CD14-positive monocyte (primary cell): ENCODE measurements at regions not wholly inside any gene's neighbourhood (a gene's known extent, or its start where the extent isn't known, plus 50 kb on each side); places are given as distances from the start of the nearest gene placed in this dataset.

Experiments
- DNase-seq, 3 donors: peaks; one replicate each; pipeline ENCODE4 v3.0.0-alpha.2; 2011 to 2022
- H2AFZ ChIP-seq: 2 replicates; pipeline ENCODE4 v1.6.0; 2012; ENCODE audit warnings: mild to moderate bottlenecking, low read depth, low read length, inconsistent platforms; ENCODE audit not compliant: insufficient read depth, poor library complexity, severe bottlenecking
- H3K27ac ChIP-seq, 2 donors: 1 replicate in 1 of 2; 2 replicates in 1 of 2; pipeline ENCODE4 v1.5.1; 2012 to 2013; ENCODE audit warnings: low read length in 2 of 2, control low read depth in 1 of 2, inconsistent platforms in 1 of 2, low read depth in 1 of 2, mild to moderate bottlenecking in 1 of 2
- H3K27me3 ChIP-seq, 2 donors: one replicate each; pipeline versions ENCODE4 v1.6.0 to v1.6.1; 2011 to 2013; ENCODE audit warnings: low read length in 2 of 2; ENCODE audit not compliant: control insufficient read depth in 2 of 2, insufficient read depth in 2 of 2
- H3K36me3 ChIP-seq, 2 donors: replicated peaks in 1 of 2; 1 replicate in 1 of 2; 2 replicates in 1 of 2; pipeline versions ENCODE4 v1.5.1 to v1.6.1; 2012 to 2013; ENCODE audit warnings: low read length in 2 of 2, control low read depth in 1 of 2, inconsistent platforms in 1 of 2, mild to moderate bottlenecking in 1 of 2; ENCODE audit not compliant: insufficient read depth in 2 of 2, control insufficient read depth in 1 of 2
- H3K4me1 ChIP-seq, 2 donors: 1 replicate in 1 of 2; 2 replicates in 1 of 2; pipeline versions ENCODE4 v1.5.1 to v1.6.1; 2012 to 2013; ENCODE audit warnings: low read length in 2 of 2, control low read depth in 1 of 2, inconsistent platforms in 1 of 2, mild to moderate bottlenecking in 1 of 2, moderate library complexity in 1 of 2; ENCODE audit not compliant: insufficient read depth in 2 of 2, control insufficient read depth in 1 of 2
- H3K4me2 ChIP-seq: replicated peaks from 2 replicates; pipeline ENCODE3; 2012; ENCODE audit warnings: low read length, moderate library complexity, mild to moderate bottlenecking; ENCODE audit not compliant: poor library complexity, severe bottlenecking; ENCODE audit errors: extremely low read depth
- H3K4me3 ChIP-seq, 3 experiments: fragments of 200-600 bp in 1 of 3; sonication (generic) in 1 of 3; replicated peaks in 1 of 3; 1 replicate in 2 of 3; 2 replicates in 1 of 3; pipeline ENCODE4 v1.5.1; 2011 to 2013; ENCODE audit warnings: low read length in 3 of 3, mild to moderate bottlenecking in 3 of 3, control low read depth in 2 of 3, low read depth in 2 of 3, inconsistent platforms in 1 of 3, moderate library complexity in 1 of 3
- H3K79me2 ChIP-seq: 2 replicates; pipeline ENCODE4 v1.6.0; 2012; ENCODE audit warnings: mild to moderate bottlenecking, control low read depth, inconsistent platforms, low read length, moderate library complexity; ENCODE audit not compliant: insufficient read depth
- H3K9ac ChIP-seq: 2 replicates; pipeline ENCODE4 v1.6.0; 2017; ENCODE audit warnings: low read length, mild to moderate bottlenecking; ENCODE audit not compliant: insufficient read depth, poor library complexity, severe bottlenecking
- H3K9me3 ChIP-seq, 2 donors: replicated peaks in 1 of 2; 1 replicate in 1 of 2; 2 replicates in 1 of 2; pipeline versions ENCODE4 v1.5.1 to v1.6.1; 2012 to 2013; ENCODE audit warnings: low read length in 2 of 2, control low read depth in 1 of 2; ENCODE audit not compliant: control insufficient read depth in 1 of 2, insufficient read depth in 1 of 2
- H4K20me1 ChIP-seq: 2 replicates; pipeline ENCODE4 v1.6.0; 2012; ENCODE audit warnings: mild to moderate bottlenecking, low read length, control low read depth, moderate library complexity; ENCODE audit not compliant: insufficient read depth
- H3K27ac Mint-ChIP-seq, 7 donors: one replicate each; pipeline ENCODE4 v1.8.0; 2020; ENCODE audit warnings: mild to moderate bottlenecking in 7 of 7, mixed read lengths in 7 of 7, moderate library complexity in 6 of 7, inconsistent platforms in 2 of 7
- H3K27me3 Mint-ChIP-seq, 3 donors: one replicate each; pipeline ENCODE4 v1.8.0; 2021 to 2022; ENCODE audit warnings: low read depth in 3 of 3, mild to moderate bottlenecking in 3 of 3, mixed read lengths in 3 of 3, moderate library complexity in 3 of 3, inconsistent platforms in 1 of 3
- H3K36me3 Mint-ChIP-seq, 2 donors: one replicate each; pipeline ENCODE4 v1.8.0; 2020; ENCODE audit warnings: mixed read lengths in 2 of 2, inconsistent platforms in 1 of 2, mild to moderate bottlenecking in 1 of 2
- H3K4me1 Mint-ChIP-seq: one replicate; pipeline ENCODE4 v1.8.0; 2020; ENCODE audit warnings: mild to moderate bottlenecking, mixed read lengths
- H3K4me3 Mint-ChIP-seq, 2 donors: one replicate each; pipeline ENCODE4 v1.8.0; 2020; ENCODE audit warnings: mild to moderate bottlenecking in 2 of 2, mixed read lengths in 2 of 2, moderate library complexity in 1 of 2
- H3K9me3 Mint-ChIP-seq, 7 donors: one replicate each; pipeline ENCODE4 v1.8.0; 2020 to 2022; ENCODE audit warnings: mixed read lengths in 7 of 7, mild to moderate bottlenecking in 6 of 7, moderate library complexity in 6 of 7, inconsistent platforms in 2 of 7
- CTCF ChIP-seq: fragments of 200-600 bp; IDR thresholded peaks from one replicate; pipeline ENCODE4 v1.8.0; 2022; ENCODE audit warnings: antibody characterized with exemption, mild to moderate bottlenecking
- WGBS: methylation state at CpG from one replicate; pipeline ENCODE4 v1.1.5; 2013; ENCODE audit warnings: missing lambda C conversion rate; ENCODE audit not compliant: insufficient coverage; 5-methylcytosine and 5-hydroxymethylcytosine counted together
- intact Hi-C, 2 donors: fragments of 100-400 bp; cut with micrococcal nuclease; formaldehyde crosslinking; loops; one replicate each; pipeline versions ENCODE4 v1.15.0 to v1.15.1; 2023

- Histone ChIP-seq H3K4me1 (no peaks in the 10 kb centered on the region), H3K4me2 (no peak overlapping the region), H4K20me1 (no peaks in the 10 kb centered on the region), H3K9ac (no peak overlapping the region), H3K27me3 (no peaks in the 10 kb centered on the region), H3K27ac (no peak overlapping the region), H3K79me2 (no peaks in the 10 kb centered on the region), H2AFZ (no peak overlapping the region), H3K4me3 (no peak overlapping the region), H3K9me3 (no peaks in the 10 kb centered on the region), H3K36me3 (no peaks in the 10 kb centered on the region)
- Mint-ChIP-seq H3K27ac (no peak overlapping the region), H3K9me3 (no peaks in the 10 kb centered on the region), H3K4me3 (no peak overlapping the region), H3K36me3 (no peaks in the 10 kb centered on the region), H3K4me1 (peaks cover 3% of the 10 kb centered on the region), H3K27me3 (peaks cover 1 to 5% (median 2%) of the 10 kb centered on the region in 3 donors)
- DNase-seq = no peak
- TF ChIP-seq CTCF = no peak
- WGBS = 88% methylated on average over 1 of the region's 7 CpGs
- intact Hi-C loops = loop anchor here in 1 of 2 donors (10.0 kb wide), 2 partner anchors 130 to 210 kb away; no protein-coding TSS in a partner anchor
Measured at GRCh38 chr18:21184396-21184996, 57.5 kb upstream of the GREB1L start.

GRCh38 chr18:21187886-21188285 is 54.1 kb upstream of the GREB1L start:
- Histone ChIP-seq H3K9me3 (no peaks in the 10 kb centered on the region), H3K36me3 (no peaks in the 10 kb centered on the region), H3K27ac (no peak overlapping the region), H3K4me2 (no peak overlapping the region), H4K20me1 (no peaks in the 10 kb centered on the region), H3K79me2 (no peaks in the 10 kb centered on the region), H3K27me3 (no peaks in the 10 kb centered on the region), H3K4me3 (no peak overlapping the region), H3K4me1 (no peaks in the 10 kb centered on the region), H3K9ac (no peak overlapping the region), H2AFZ (no peak overlapping the region)
- H3K4me1 Mint-ChIP-seq = no peaks in the 10 kb centered on the region
- no peaks in the 10 kb centered on the region for H3K36me3 Mint-ChIP-seq
- H3K27me3 Mint-ChIP-seq = peaks cover 4 to 10% (median 9%) of the 10 kb centered on the region in 3 donors
- intact Hi-C loops = loop anchor here in 1 of 2 donors (10.0 kb wide), 2 partner anchors 133 to 213 kb away; no protein-coding TSS in a partner anchor
- DNase-seq = no peak
- H3K9me3 Mint-ChIP-seq = no peaks in the 10 kb centered on the region
- WGBS = 100% methylated on average over 1 of the region's 4 CpGs
- peak overlapping the region in 1 of 7 donors; percentile 69 for H3K27ac Mint-ChIP-seq
- no peak overlapping the region for H3K4me3 Mint-ChIP-seq
- TF ChIP-seq CTCF = no peak
